ENCODE measurements at regions not wholly inside any gene's neighbourhood (a gene's known extent, or its start where the extent isn't known, plus 50 kb on each side); places are given as distances from the start of the nearest gene placed in this dataset.

DNA sequence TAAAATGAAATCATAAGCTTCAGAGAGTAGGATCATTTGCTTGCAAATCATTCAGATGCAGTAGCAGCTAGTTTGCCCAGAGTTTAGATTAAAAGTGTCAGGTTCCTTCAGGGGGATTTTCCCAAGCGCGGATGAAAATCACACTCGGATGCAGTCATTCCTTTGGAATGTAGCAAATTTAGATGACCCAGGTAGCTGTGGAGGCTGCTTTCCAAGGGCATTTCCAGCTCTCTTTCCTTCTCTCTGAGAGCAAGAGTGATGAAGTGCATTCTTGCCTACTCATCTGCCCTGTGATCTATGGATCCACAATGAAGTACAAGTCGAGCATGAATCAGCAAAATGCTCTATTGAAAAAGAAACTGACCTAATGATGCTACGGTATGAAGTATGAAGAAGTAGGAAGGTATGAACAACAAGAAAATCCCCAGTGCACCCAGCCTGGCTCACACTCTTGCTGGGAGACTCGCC, 200.2 kb downstream of the PLK2 start:
- H3K4me3 ChIP-seq (ENCODE audit: low read length), result no peak overlapping the region
- no peak overlapping the region for H3K27ac ChIP-seq (ENCODE audit: low read depth, low read length)
- H3K36me3 ChIP-seq (ENCODE audit: control insufficient read depth, low read length), result no peaks in the 10 kb centered on the region
- H3K4me2 ChIP-seq (ENCODE audit: low read length), result no peak overlapping the region
- no peaks in the 10 kb centered on the region for H4K20me1 ChIP-seq (ENCODE audit: control insufficient read depth, insufficient read depth, low read depth, low read length)
- no peaks in the 10 kb centered on the region for H3K79me2 ChIP-seq (ENCODE audit: control insufficient read depth, low read length)
- no peaks in the 10 kb centered on the region for H3K9me3 ChIP-seq (ENCODE audit: control insufficient read depth, insufficient read depth, low read length)
- no peaks in the 10 kb centered on the region for H3F3A ChIP-seq (ENCODE audit: control insufficient read depth, insufficient read depth)
- no peaks in the 10 kb centered on the region for H3K9me2 ChIP-seq (replicated peaks; ENCODE audit: control insufficient read depth, low read length)
- no peaks in the 10 kb centered on the region for H3K4me1 ChIP-seq (ENCODE audit: control insufficient read depth, low read length)
- TF ChIP-seq, protein P1, sequence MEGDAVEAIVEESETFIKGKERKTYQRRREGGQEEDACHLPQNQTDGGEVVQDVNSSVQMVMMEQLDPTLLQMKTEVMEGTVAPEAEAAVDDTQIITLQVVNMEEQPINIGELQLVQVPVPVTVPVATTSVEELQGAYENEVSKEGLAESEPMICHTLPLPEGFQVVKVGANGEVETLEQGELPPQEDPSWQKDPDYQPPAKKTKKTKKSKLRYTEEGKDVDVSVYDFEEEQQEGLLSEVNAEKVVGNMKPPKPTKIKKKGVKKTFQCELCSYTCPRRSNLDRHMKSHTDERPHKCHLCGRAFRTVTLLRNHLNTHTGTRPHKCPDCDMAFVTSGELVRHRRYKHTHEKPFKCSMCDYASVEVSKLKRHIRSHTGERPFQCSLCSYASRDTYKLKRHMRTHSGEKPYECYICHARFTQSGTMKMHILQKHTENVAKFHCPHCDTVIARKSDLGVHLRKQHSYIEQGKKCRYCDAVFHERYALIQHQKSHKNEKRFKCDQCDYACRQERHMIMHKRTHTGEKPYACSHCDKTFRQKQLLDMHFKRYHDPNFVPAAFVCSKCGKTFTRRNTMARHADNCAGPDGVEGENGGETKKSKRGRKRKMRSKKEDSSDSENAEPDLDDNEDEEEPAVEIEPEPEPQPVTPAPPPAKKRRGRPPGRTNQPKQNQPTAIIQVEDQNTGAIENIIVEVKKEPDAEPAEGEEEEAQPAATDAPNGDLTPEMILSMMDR (IDR thresholded peaks at IDR 0.05; ENCODE audit: low read depth, low read length, poor library complexity, severe bottlenecking), result no peak
- no peak for TF ChIP-seq EZH2phosphoT487 (IDR thresholded peaks at IDR 0.05; ENCODE audit: borderline replicate concordance, low read length)
- no peaks in the 10 kb centered on the region for H3K27me3 ChIP-seq (ENCODE audit: control insufficient read depth, low read length)

DNA sequence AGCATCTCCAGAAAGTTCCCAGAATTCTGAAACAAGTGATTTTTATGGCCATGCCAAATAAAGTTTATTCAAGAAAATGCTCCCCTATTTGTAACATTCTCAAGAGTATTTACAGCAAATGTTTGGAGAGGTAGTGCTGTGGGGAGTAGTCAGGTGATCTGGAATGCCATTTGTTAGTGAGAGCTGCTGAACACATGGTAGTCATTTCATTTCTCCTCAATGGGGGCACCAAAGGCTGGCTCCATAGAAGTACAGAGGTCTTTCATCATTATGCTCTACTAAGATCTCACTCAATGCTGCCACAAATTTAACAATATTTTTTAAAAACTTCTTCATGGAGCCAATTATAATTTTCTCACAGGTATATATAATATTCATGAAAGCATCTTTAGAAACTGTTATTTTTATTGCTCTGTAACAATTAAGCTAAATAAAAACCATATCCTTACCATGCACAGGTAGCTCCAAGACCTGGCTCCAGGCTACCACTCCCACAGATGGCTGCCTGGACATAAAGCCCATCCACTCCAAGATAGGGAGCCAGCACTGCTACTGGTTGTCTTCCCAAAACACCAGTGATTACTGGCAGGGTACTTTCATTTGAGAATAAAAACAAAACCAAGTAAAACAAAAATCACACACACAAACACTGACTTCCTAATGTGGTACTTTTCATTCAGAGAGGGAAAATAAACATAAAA, 200.8 kb downstream of the PLK2 start:
- Histone ChIP-seq H3K27ac (ENCODE audit: low read depth, low read length) (no peak overlapping the region), H3K79me2 (ENCODE audit: control insufficient read depth, low read length) (no peaks in the 10 kb centered on the region), H3K9me2 (replicated peaks; ENCODE audit: control insufficient read depth, low read length) (no peaks in the 10 kb centered on the region), H3K4me1 (ENCODE audit: control insufficient read depth, low read length) (no peaks in the 10 kb centered on the region), H3K9me3 (ENCODE audit: control insufficient read depth, insufficient read depth, low read length) (no peaks in the 10 kb centered on the region), H3K27me3 (ENCODE audit: control insufficient read depth, low read length) (no peaks in the 10 kb centered on the region), H3F3A (ENCODE audit: control insufficient read depth, insufficient read depth) (no peaks in the 10 kb centered on the region), H3K36me3 (ENCODE audit: control insufficient read depth, low read length) (no peaks in the 10 kb centered on the region), H3K4me3 (ENCODE audit: low read length) (no peak overlapping the region), H4K20me1 (ENCODE audit: control insufficient read depth, insufficient read depth, low read depth, low read length) (no peaks in the 10 kb centered on the region), H3K4me2 (ENCODE audit: low read length) (no peak overlapping the region)
- TF ChIP-seq EZH2phosphoT487 (IDR thresholded peaks at IDR 0.05; ENCODE audit: borderline replicate concordance, low read length), result no peak
- TF ChIP-seq, protein P1 (IDR thresholded peaks at IDR 0.05; ENCODE audit: low read depth, low read length, poor library complexity, severe bottlenecking), result no peak

DNA sequence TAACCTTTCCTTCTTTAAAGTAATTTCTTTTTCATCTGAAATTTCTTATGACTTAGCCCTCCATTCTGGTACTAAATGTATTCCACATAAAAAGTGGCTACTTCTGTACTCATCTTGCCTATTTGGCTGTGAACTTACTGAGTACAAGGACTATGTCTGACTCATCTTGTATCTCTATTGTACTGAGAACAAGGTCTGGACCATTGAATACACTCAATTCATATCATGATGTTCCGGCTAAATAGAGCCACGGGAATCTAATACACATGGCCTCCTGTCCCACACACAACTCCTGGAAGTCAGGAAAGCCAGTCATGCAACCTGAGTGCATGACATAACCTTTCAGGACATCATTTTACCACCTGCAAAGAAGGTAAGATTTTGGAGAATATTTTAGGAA, 203.9 kb downstream of the PLK2 start:
- H3K4me2 ChIP-seq (ENCODE audit: low read length), result no peak overlapping the region
- no peaks in the 10 kb centered on the region for H3K9me2 ChIP-seq (replicated peaks; ENCODE audit: control insufficient read depth, low read length)
- no peaks in the 10 kb centered on the region for H3K4me1 ChIP-seq (ENCODE audit: control insufficient read depth, low read length)
- no peak overlapping the region for H3K4me3 ChIP-seq (ENCODE audit: low read length)
- no peak overlapping the region for H3K27ac ChIP-seq (ENCODE audit: low read depth, low read length)
- H3K9me3 ChIP-seq (ENCODE audit: control insufficient read depth, insufficient read depth, low read length), result no peaks in the 10 kb centered on the region
- H3F3A ChIP-seq (ENCODE audit: control insufficient read depth, insufficient read depth), result no peaks in the 10 kb centered on the region
- no peaks in the 10 kb centered on the region for H4K20me1 ChIP-seq (ENCODE audit: control insufficient read depth, insufficient read depth, low read depth, low read length)
- TF ChIP-seq, protein P1 (IDR thresholded peaks at IDR 0.05; ENCODE audit: low read depth, low read length, poor library complexity, severe bottlenecking), result no peak
- TF ChIP-seq EZH2phosphoT487 (IDR thresholded peaks at IDR 0.05; ENCODE audit: borderline replicate concordance, low read length), result no peak
- H3K36me3 ChIP-seq (ENCODE audit: control insufficient read depth, low read length), result no peaks in the 10 kb centered on the region
- H3K79me2 ChIP-seq (ENCODE audit: control insufficient read depth, low read length), result no peaks in the 10 kb centered on the region
- H3K27me3 ChIP-seq (ENCODE audit: control insufficient read depth, low read length), result no peaks in the 10 kb centered on the region

Data from DOHH2 (cell line).